CD14-positive monocyte (primary cell): ENCODE measurements at regions not wholly inside any gene's neighbourhood (a gene's known extent, or its start where the extent isn't known, plus 50 kb on each side); places are given as distances from the start of the nearest gene placed in this dataset.

Experiments used
- DNase-seq, 3 donors: peaks; one replicate each; pipeline ENCODE4 v3.0.0-alpha.2; 2011 to 2022
- H2AFZ ChIP-seq: 2 replicates; pipeline ENCODE4 v1.6.0; 2012; ENCODE audit warnings: mild to moderate bottlenecking, low read depth, low read length, inconsistent platforms; ENCODE audit not compliant: insufficient read depth, poor library complexity, severe bottlenecking
- H3K27ac ChIP-seq, 2 donors: 1 replicate in 1 of 2; 2 replicates in 1 of 2; pipeline ENCODE4 v1.5.1; 2012 to 2013; ENCODE audit warnings: low read length in 2 of 2, control low read depth in 1 of 2, inconsistent platforms in 1 of 2, low read depth in 1 of 2, mild to moderate bottlenecking in 1 of 2
- H3K27me3 ChIP-seq, 2 donors: one replicate each; pipeline versions ENCODE4 v1.6.0 to v1.6.1; 2011 to 2013; ENCODE audit warnings: low read length in 2 of 2; ENCODE audit not compliant: control insufficient read depth in 2 of 2, insufficient read depth in 2 of 2
- H3K36me3 ChIP-seq, 2 donors: replicated peaks in 1 of 2; 1 replicate in 1 of 2; 2 replicates in 1 of 2; pipeline versions ENCODE4 v1.5.1 to v1.6.1; 2012 to 2013; ENCODE audit warnings: low read length in 2 of 2, control low read depth in 1 of 2, inconsistent platforms in 1 of 2, mild to moderate bottlenecking in 1 of 2; ENCODE audit not compliant: insufficient read depth in 2 of 2, control insufficient read depth in 1 of 2
- H3K4me1 ChIP-seq, 2 donors: 1 replicate in 1 of 2; 2 replicates in 1 of 2; pipeline versions ENCODE4 v1.5.1 to v1.6.1; 2012 to 2013; ENCODE audit warnings: low read length in 2 of 2, control low read depth in 1 of 2, inconsistent platforms in 1 of 2, mild to moderate bottlenecking in 1 of 2, moderate library complexity in 1 of 2; ENCODE audit not compliant: insufficient read depth in 2 of 2, control insufficient read depth in 1 of 2
- H3K4me2 ChIP-seq: replicated peaks from 2 replicates; pipeline ENCODE3; 2012; ENCODE audit warnings: low read length, moderate library complexity, mild to moderate bottlenecking; ENCODE audit not compliant: poor library complexity, severe bottlenecking; ENCODE audit errors: extremely low read depth
- H3K4me3 ChIP-seq, 3 experiments: fragments of 200-600 bp in 1 of 3; sonication (generic) in 1 of 3; replicated peaks in 1 of 3; 1 replicate in 2 of 3; 2 replicates in 1 of 3; pipeline ENCODE4 v1.5.1; 2011 to 2013; ENCODE audit warnings: low read length in 3 of 3, mild to moderate bottlenecking in 3 of 3, control low read depth in 2 of 3, low read depth in 2 of 3, inconsistent platforms in 1 of 3, moderate library complexity in 1 of 3
- H3K79me2 ChIP-seq: 2 replicates; pipeline ENCODE4 v1.6.0; 2012; ENCODE audit warnings: mild to moderate bottlenecking, control low read depth, inconsistent platforms, low read length, moderate library complexity; ENCODE audit not compliant: insufficient read depth
- H3K9ac ChIP-seq: 2 replicates; pipeline ENCODE4 v1.6.0; 2017; ENCODE audit warnings: low read length, mild to moderate bottlenecking; ENCODE audit not compliant: insufficient read depth, poor library complexity, severe bottlenecking
- H3K9me3 ChIP-seq, 2 donors: replicated peaks in 1 of 2; 1 replicate in 1 of 2; 2 replicates in 1 of 2; pipeline versions ENCODE4 v1.5.1 to v1.6.1; 2012 to 2013; ENCODE audit warnings: low read length in 2 of 2, control low read depth in 1 of 2; ENCODE audit not compliant: control insufficient read depth in 1 of 2, insufficient read depth in 1 of 2
- H4K20me1 ChIP-seq: 2 replicates; pipeline ENCODE4 v1.6.0; 2012; ENCODE audit warnings: mild to moderate bottlenecking, low read length, control low read depth, moderate library complexity; ENCODE audit not compliant: insufficient read depth
- H3K27ac Mint-ChIP-seq, 7 donors: one replicate each; pipeline ENCODE4 v1.8.0; 2020; ENCODE audit warnings: mild to moderate bottlenecking in 7 of 7, mixed read lengths in 7 of 7, moderate library complexity in 6 of 7, inconsistent platforms in 2 of 7
- H3K27me3 Mint-ChIP-seq, 3 donors: one replicate each; pipeline ENCODE4 v1.8.0; 2021 to 2022; ENCODE audit warnings: low read depth in 3 of 3, mild to moderate bottlenecking in 3 of 3, mixed read lengths in 3 of 3, moderate library complexity in 3 of 3, inconsistent platforms in 1 of 3
- H3K36me3 Mint-ChIP-seq, 2 donors: one replicate each; pipeline ENCODE4 v1.8.0; 2020; ENCODE audit warnings: mixed read lengths in 2 of 2, inconsistent platforms in 1 of 2, mild to moderate bottlenecking in 1 of 2
- H3K4me1 Mint-ChIP-seq: one replicate; pipeline ENCODE4 v1.8.0; 2020; ENCODE audit warnings: mild to moderate bottlenecking, mixed read lengths
- H3K4me3 Mint-ChIP-seq, 2 donors: one replicate each; pipeline ENCODE4 v1.8.0; 2020; ENCODE audit warnings: mild to moderate bottlenecking in 2 of 2, mixed read lengths in 2 of 2, moderate library complexity in 1 of 2
- H3K9me3 Mint-ChIP-seq, 7 donors: one replicate each; pipeline ENCODE4 v1.8.0; 2020 to 2022; ENCODE audit warnings: mixed read lengths in 7 of 7, mild to moderate bottlenecking in 6 of 7, moderate library complexity in 6 of 7, inconsistent platforms in 2 of 7
- WGBS: methylation state at CpG from one replicate; pipeline ENCODE4 v1.1.5; 2013; ENCODE audit warnings: missing lambda C conversion rate; ENCODE audit not compliant: insufficient coverage; 5-methylcytosine and 5-hydroxymethylcytosine counted together
- intact Hi-C, 2 donors: fragments of 100-400 bp; cut with micrococcal nuclease; formaldehyde crosslinking; loops; one replicate each; pipeline versions ENCODE4 v1.15.0 to v1.15.1; 2023
- TF ChIP-seq, protein P1 (sequence below): fragments of 200-600 bp; IDR thresholded peaks from one replicate; pipeline ENCODE4 v1.8.0; 2022; ENCODE audit warnings: antibody characterized with exemption, mild to moderate bottlenecking

DNA sequence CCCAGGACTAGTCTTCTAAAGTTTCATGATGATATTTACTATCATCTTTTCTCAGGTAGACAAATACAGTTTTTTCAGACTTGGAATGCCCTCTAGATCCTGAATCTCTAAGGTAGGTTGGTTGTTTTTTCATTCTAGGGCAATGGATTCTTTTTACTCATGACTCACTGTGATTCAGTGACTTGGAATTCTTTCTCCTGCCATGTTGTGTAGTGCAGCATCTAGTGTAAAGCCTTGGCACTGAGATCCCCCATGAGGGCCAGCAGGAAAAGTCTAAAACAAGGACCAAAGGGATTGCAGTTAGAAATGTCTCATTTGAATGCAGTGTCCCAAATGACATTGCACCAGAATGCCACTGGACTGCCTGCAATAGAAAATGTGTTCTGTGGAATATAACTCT, 430.4 kb downstream of the NEBL start:
- Histone ChIP-seq H3K9ac (no peak overlapping the region), H3K36me3 (no peaks in the 10 kb centered on the region), H3K27ac (no peak overlapping the region), H3K27me3 (no peaks in the 10 kb centered on the region), H3K79me2 (no peaks in the 10 kb centered on the region), H4K20me1 (no peaks in the 10 kb centered on the region), H3K4me1 (no peaks in the 10 kb centered on the region), H2AFZ (no peak overlapping the region), H3K4me3 (no peak overlapping the region), H3K9me3 (peaks cover 8 to 18% of the 10 kb centered on the region in 2 donors), H3K4me2 (no peak overlapping the region)
- H3K4me3 Mint-ChIP-seq = no peak overlapping the region
- no peaks in the 10 kb centered on the region for H3K4me1 Mint-ChIP-seq
- peaks cover 0 to 2% (median 1%) of the 10 kb centered on the region in 3 donors for H3K27me3 Mint-ChIP-seq
- peaks cover 16 to 34% (median 21%) of the 10 kb centered on the region in 7 donors for H3K9me3 Mint-ChIP-seq
- no peak for DNase-seq
- no peak overlapping the region for H3K27ac Mint-ChIP-seq
- TF ChIP-seq, protein P1, sequence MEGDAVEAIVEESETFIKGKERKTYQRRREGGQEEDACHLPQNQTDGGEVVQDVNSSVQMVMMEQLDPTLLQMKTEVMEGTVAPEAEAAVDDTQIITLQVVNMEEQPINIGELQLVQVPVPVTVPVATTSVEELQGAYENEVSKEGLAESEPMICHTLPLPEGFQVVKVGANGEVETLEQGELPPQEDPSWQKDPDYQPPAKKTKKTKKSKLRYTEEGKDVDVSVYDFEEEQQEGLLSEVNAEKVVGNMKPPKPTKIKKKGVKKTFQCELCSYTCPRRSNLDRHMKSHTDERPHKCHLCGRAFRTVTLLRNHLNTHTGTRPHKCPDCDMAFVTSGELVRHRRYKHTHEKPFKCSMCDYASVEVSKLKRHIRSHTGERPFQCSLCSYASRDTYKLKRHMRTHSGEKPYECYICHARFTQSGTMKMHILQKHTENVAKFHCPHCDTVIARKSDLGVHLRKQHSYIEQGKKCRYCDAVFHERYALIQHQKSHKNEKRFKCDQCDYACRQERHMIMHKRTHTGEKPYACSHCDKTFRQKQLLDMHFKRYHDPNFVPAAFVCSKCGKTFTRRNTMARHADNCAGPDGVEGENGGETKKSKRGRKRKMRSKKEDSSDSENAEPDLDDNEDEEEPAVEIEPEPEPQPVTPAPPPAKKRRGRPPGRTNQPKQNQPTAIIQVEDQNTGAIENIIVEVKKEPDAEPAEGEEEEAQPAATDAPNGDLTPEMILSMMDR = no peak
- intact Hi-C loops = no loop called here
- H3K36me3 Mint-ChIP-seq = no peaks in the 10 kb centered on the region

DNA sequence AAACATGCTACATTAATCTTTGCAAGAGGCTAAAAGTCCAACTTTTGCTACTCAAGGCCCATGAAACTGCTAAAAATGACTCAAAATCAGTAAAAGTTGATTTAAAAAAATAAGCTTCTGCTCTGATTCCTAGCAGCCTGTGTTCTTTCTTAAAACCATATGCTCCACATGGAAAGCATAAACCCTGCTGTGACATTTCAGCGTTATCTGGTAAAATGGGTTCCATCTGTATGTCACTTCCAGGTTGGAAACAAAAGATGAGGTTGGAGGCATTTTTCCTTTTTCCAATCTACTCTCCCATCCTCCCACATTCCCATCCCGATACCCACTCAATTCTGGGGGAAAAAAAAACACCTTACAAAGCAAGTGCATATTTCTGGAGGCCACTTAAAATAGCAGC, 439.5 kb downstream of the NEBL start:
- Mint-ChIP-seq H3K27me3 (no peaks in the 10 kb centered on the region), H3K4me3 (no peak overlapping the region)
- H3K9me3 ChIP-seq = no peaks in the 10 kb centered on the region

More for the DNA sequence above, 439.5 kb downstream of the NEBL start:
- no CpG with 5 or more reads among the region's 2 CpGs for WGBS
- no peak for DNase-seq
- Mint-ChIP-seq H3K27ac (no peak overlapping the region), H3K36me3 (no peaks in the 10 kb centered on the region), H3K4me1 (no peaks in the 10 kb centered on the region), H3K9me3 (peaks cover 0 to 8% (median 2%) of the 10 kb centered on the region in 7 donors)
- Histone ChIP-seq H3K4me3 (no peak overlapping the region), H3K4me1 (no peaks in the 10 kb centered on the region), H2AFZ (no peak overlapping the region), H3K9ac (no peak overlapping the region), H3K27ac (no peak overlapping the region), H3K36me3 (no peaks in the 10 kb centered on the region), H3K4me2 (no peak overlapping the region), H3K79me2 (no peaks in the 10 kb centered on the region), H4K20me1 (no peaks in the 10 kb centered on the region), H3K27me3 (no peaks in the 10 kb centered on the region)
- intact Hi-C loops = no loop called here
- TF ChIP-seq, protein P1 = no peak
